ENCODE measurements at regions not wholly inside any gene's neighbourhood (a gene's known extent, or its start where the extent isn't known, plus 50 kb on each side); places are given as distances from the start of the nearest gene placed in this dataset.

- TF ChIP-seq CTCF (IDR thresholded peaks at IDR 0.05; ENCODE audit: insufficient read depth, low read depth, low read length), result no peak
- TF ChIP-seq EZH2 (IDR thresholded peaks at IDR 0.05; ENCODE audit: insufficient read depth, low read length), result no peak
- no peaks in the 10 kb centered on the region for H3K4me1 ChIP-seq (ENCODE audit: insufficient read depth, low read length)
- H3K9me3 Mint-ChIP-seq (ENCODE audit: unreplicated experiment), result no peaks in the 10 kb centered on the region
- no peak overlapping the region for H3K27ac ChIP-seq (ENCODE audit: low read depth, low read length)
- H4K20me1 ChIP-seq (ENCODE audit: insufficient read depth, low read length), result no peaks in the 10 kb centered on the region
- H3K27me3 Mint-ChIP-seq (ENCODE audit: low read depth, unreplicated experiment), result no peaks in the 10 kb centered on the region
- no peak for FAIRE-seq
- no peak overlapping the region for H3K4me3 Mint-ChIP-seq (ENCODE audit: unreplicated experiment)
- no peak overlapping the region for H2AFZ ChIP-seq (ENCODE audit: low read depth, low read length)
- peaks cover 15% of the 10 kb centered on the region for H3K4me1 Mint-ChIP-seq (ENCODE audit: low read depth, unreplicated experiment)
- no peak overlapping the region for H3K9ac ChIP-seq (ENCODE audit: low read length)
- no peak overlapping the region for H3K27ac Mint-ChIP-seq (ENCODE audit: unreplicated experiment)
- H3K79me2 ChIP-seq (ENCODE audit: insufficient read depth, low read length), result no peaks in the 10 kb centered on the region
- no peaks in the 10 kb centered on the region for H3K27me3 ChIP-seq (ENCODE audit: insufficient read depth, low read length)
- H3K4me3 ChIP-seq (ENCODE audit: insufficient read depth, low read depth, low read length), result no peak overlapping the region
- no peak overlapping the region for H3K4me2 ChIP-seq (ENCODE audit: low read length)
- H3K9me3 ChIP-seq (ENCODE audit: insufficient read depth, low read depth, low read length), result no peaks in the 10 kb centered on the region
- no peaks in the 10 kb centered on the region for H3K36me3 Mint-ChIP-seq (ENCODE audit: low read depth, unreplicated experiment)
- DNase-seq (ENCODE audit: low read depth), result no peak
- no peaks in the 10 kb centered on the region for H3K36me3 ChIP-seq (ENCODE audit: insufficient read depth, low read length)
Observed at GRCh38 chr13:68816715-68817114, 1290.9 kb upstream of the ATXN8OS start.

DNA sequence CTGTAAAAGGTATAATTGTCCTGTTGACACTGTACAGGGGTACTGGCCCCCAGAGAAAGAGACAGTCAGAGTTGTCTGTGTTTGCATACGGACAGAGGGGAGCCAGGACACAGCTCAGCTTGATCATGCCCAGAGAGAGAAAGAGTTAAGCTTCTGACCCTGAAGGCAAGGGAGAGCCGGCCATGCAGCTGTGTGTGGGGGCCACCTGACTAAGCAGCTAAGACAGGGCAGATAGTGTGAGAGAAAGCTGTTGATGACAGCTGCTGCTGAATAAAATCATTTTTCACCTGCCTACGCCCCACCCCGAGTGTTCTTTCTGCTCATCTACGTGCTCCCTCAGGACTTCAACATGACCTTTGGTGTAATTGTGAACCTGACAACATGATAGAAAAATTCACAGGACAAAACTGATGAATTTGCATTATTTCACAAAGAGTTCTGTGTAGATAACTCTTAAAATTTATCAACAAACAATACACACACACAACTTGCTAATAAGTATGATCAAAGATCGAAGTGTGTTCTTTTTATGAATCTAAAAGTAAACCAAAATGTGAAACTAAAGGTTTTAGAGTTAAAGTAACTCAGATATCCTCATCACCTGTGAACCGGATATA is 1294.3 kb upstream of the ATXN8OS start:
- Mint-ChIP-seq H3K36me3 (ENCODE audit: low read depth, unreplicated experiment) (no peaks in the 10 kb centered on the region), H3K27ac (ENCODE audit: unreplicated experiment) (no peak overlapping the region), H3K9me3 (ENCODE audit: unreplicated experiment) (no peaks in the 10 kb centered on the region), H3K27me3 (ENCODE audit: low read depth, unreplicated experiment) (no peaks in the 10 kb centered on the region), H3K4me1 (ENCODE audit: low read depth, unreplicated experiment) (peaks cover 15% of the 10 kb centered on the region), H3K4me3 (ENCODE audit: unreplicated experiment) (no peak overlapping the region)
- H3K36me3 ChIP-seq (ENCODE audit: insufficient read depth, low read length), result no peaks in the 10 kb centered on the region
- H3K4me1 ChIP-seq (ENCODE audit: insufficient read depth, low read length), result no peaks in the 10 kb centered on the region
- no peak overlapping the region for H3K4me3 ChIP-seq (ENCODE audit: insufficient read depth, low read depth, low read length)
- no peaks in the 10 kb centered on the region for H3K9me3 ChIP-seq (ENCODE audit: insufficient read depth, low read depth, low read length)
- H3K27me3 ChIP-seq (ENCODE audit: insufficient read depth, low read length), result no peaks in the 10 kb centered on the region
- H3K79me2 ChIP-seq (ENCODE audit: insufficient read depth, low read length), result no peaks in the 10 kb centered on the region
- H3K4me2 ChIP-seq (ENCODE audit: low read length), result no peak overlapping the region
- TF ChIP-seq EZH2 (IDR thresholded peaks at IDR 0.05; ENCODE audit: insufficient read depth, low read length) (no peak), CTCF (IDR thresholded peaks at IDR 0.05; ENCODE audit: insufficient read depth, low read depth, low read length) (no peak)
- DNase-seq (ENCODE audit: low read depth) (no peak), FAIRE-seq (no peak)
- H3K27ac ChIP-seq (ENCODE audit: low read depth, low read length), result no peak overlapping the region
- no peaks in the 10 kb centered on the region for H4K20me1 ChIP-seq (ENCODE audit: insufficient read depth, low read length)
- H2AFZ ChIP-seq (ENCODE audit: low read depth, low read length), result no peak overlapping the region
- no peak overlapping the region for H3K9ac ChIP-seq (ENCODE audit: low read length)

DNA sequence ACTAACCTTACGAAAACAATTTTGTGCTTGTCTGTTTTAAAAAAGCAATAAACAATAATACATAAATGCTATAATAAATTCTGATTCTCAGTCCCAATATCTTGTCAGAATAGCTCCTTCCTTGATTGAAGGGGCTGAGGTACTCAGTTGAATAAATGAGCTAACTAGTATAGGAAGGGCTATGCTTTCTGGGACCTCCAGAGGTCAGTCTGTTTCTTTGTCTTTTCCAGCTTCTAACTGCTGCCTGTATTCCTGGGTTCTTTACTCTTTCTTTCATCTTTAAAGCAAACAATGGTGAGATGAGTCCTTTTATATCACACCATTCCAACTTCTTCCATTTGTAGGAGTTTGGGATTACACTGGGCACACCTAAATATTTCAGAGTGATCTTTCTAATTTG is 1297.0 kb upstream of the ATXN8OS start:
- Mint-ChIP-seq H3K27me3 (ENCODE audit: low read depth, unreplicated experiment) (no peaks in the 10 kb centered on the region), H3K4me1 (ENCODE audit: low read depth, unreplicated experiment) (peaks cover 15% of the 10 kb centered on the region), H3K9me3 (ENCODE audit: unreplicated experiment) (no peaks in the 10 kb centered on the region), H3K27ac (ENCODE audit: unreplicated experiment) (no peak overlapping the region), H3K36me3 (ENCODE audit: low read depth, unreplicated experiment) (no peaks in the 10 kb centered on the region), H3K4me3 (ENCODE audit: unreplicated experiment) (no peak overlapping the region)
- Histone ChIP-seq H2AFZ (ENCODE audit: low read depth, low read length) (no peak overlapping the region), H3K4me2 (ENCODE audit: low read length) (no peak overlapping the region), H3K27ac (ENCODE audit: low read depth, low read length) (no peak overlapping the region), H3K9me3 (ENCODE audit: insufficient read depth, low read depth, low read length) (no peaks in the 10 kb centered on the region), H3K4me3 (ENCODE audit: insufficient read depth, low read depth, low read length) (no peak overlapping the region), H3K79me2 (ENCODE audit: insufficient read depth, low read length) (no peaks in the 10 kb centered on the region), H4K20me1 (ENCODE audit: insufficient read depth, low read length) (no peaks in the 10 kb centered on the region), H3K27me3 (ENCODE audit: insufficient read depth, low read length) (no peaks in the 10 kb centered on the region), H3K4me1 (ENCODE audit: insufficient read depth, low read length) (no peaks in the 10 kb centered on the region), H3K36me3 (ENCODE audit: insufficient read depth, low read length) (no peaks in the 10 kb centered on the region), H3K9ac (ENCODE audit: low read length) (no peak overlapping the region)
- TF ChIP-seq EZH2 (IDR thresholded peaks at IDR 0.05; ENCODE audit: insufficient read depth, low read length) (no peak), CTCF (IDR thresholded peaks at IDR 0.05; ENCODE audit: insufficient read depth, low read depth, low read length) (no peak)
- DNase-seq (ENCODE audit: low read depth) (no peak), FAIRE-seq (no peak)
